GM12872 (cell line): ENCODE measurements at regions not wholly inside any gene's neighbourhood (a gene's known extent, or its start where the extent isn't known, plus 50 kb on each side); places are given as distances from the start of the nearest gene placed in this dataset.

Source experiments
- CTCF ChIP-seq: IDR thresholded peaks from 3 replicates; pipeline ENCODE4 v1.5.1; 2011; ENCODE audit warnings: low read depth, mild to moderate bottlenecking, low read length, moderate library complexity; ENCODE audit not compliant: insufficient read depth

- TF ChIP-seq CTCF = no peak
Observed at GRCh38 chr16:64853551-64853950, 268.3 kb downstream of the CDH11 start.

DNA sequence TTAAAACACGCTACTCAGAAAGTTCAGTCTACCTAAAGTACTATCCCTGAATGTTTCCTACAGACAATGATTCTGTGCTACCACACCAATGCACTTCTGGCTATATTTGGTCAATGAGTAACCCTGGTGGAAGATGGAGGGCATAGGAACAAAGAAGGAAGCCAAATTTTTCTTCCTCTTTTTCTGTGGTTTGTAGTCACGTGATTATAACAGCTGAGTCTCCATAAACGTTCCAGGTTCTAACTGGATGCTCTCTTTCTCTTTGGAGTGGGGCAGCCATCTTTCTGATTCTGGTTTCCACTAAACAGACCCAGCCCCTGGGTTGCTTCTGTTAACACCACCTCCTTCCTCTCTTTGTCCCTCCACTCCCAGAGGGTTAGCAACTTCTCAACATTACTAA is 274.9 kb downstream of the CDH11 start:
- TF ChIP-seq CTCF = no peak

GRCh38 chr16:64845071-64845470 is 276.8 kb downstream of the CDH11 start:
- TF ChIP-seq CTCF = no peak

GRCh38 chr16:64841482-64841881 is 280.4 kb downstream of the CDH11 start:
- no peak for TF ChIP-seq CTCF

DNA sequence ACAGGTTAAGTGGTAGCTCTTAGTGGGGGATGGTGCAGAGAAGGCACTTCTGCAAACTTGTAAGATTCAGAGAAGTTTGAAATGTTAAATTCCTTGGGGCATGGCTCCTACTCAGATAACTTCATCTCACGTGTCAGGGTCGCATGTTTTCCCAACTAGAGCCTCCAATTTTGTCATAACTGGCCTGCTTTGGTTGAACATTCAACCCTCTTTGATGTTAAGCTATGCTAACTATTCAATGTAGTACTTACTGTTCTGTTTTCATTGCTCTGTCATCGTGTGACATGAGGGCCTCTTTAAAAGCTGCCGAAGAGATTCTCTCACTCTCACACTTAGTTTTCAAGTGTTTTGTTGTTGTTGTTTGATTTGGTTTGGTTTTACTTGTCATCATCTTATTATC is 280.8 kb downstream of the CDH11 start:
- no peak for TF ChIP-seq CTCF

DNA sequence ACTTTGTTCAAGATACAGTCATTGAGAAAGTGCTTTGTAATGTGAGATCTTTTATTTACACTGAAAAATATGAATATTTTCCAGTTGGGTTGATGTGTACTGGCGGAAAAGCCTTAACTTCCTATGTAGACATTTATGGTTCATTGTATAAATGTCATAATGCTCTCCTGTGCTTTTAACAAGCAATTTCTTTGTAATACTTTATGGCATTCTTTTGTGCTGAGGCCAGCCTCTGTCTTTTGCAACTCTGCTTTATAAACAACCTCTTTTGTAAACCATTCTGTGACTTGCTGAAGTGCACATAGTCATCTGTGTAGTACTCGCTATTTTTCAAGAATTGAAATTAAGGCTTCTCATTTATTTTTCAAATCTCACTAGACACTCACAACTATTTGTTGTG is 291.2 kb downstream of the CDH11 start:
- no peak for TF ChIP-seq CTCF

GRCh38 chr16:64829678-64830077 is 292.2 kb downstream of the CDH11 start:
- no peak for TF ChIP-seq CTCF

GRCh38 chr16:64826374-64826773 is 295.5 kb downstream of the CDH11 start:
- no peak for TF ChIP-seq CTCF
